IMR-90 (cell line): ENCODE measurements at regions not wholly inside any gene's neighbourhood (a gene's known extent, or its start where the extent isn't known, plus 50 kb on each side); places are given as distances from the start of the nearest gene placed in this dataset.

Experiments used
- ATAC-seq: fragments of 200-7000 bp; cut with Tn5 transposase; 2 replicates; pipeline ENCODE4 v1.9.1; 2020; ENCODE audit warnings: low read depth, mild to moderate bottlenecking, moderate library complexity
- BruUV-seq: library from RNA; stranded (reverse); fragments of 400-500 nt; replicated peaks from 2 replicates; lab custom pipeline; 2021; lab: Mats Ljungman, UMichigan
- CTCF ChIA-PET: fragments of 300-600 bp; formaldehyde crosslinking; extraction: SDS; loops from one replicate; lab custom pipeline; 2021; ENCODE audit warnings: antibody characterized with exemption; lab: Yijun Ruan, JAX
- POLR2A ChIA-PET: fragments of 300-600 bp; sonication (Branson Sonifier 250); formaldehyde crosslinking; loops from one replicate; lab custom pipeline; 2022; ENCODE audit warnings: antibody characterized with exemption; ENCODE audit not compliant: unreplicated experiment; lab: Charles Lee
- DNase-seq: peaks from one replicate; pipeline ENCODE4 v3.0.0; 2013
- H2AFZ ChIP-seq: replicated peaks from 2 replicates; pipeline ENCODE3; 2013; ENCODE audit warnings: low read length, mild to moderate bottlenecking; ENCODE audit not compliant: poor library complexity
- H2AK5ac ChIP-seq: 2 replicates; pipeline ENCODE4 v1.6.1; 2013; ENCODE audit warnings: low read depth, low read length, inconsistent platforms
- H2AK9ac ChIP-seq: replicated peaks from 2 replicates; pipeline ENCODE3; 2013; ENCODE audit warnings: mild to moderate bottlenecking, low read depth, low read length, moderate library complexity; ENCODE audit not compliant: poor library complexity
- H2BK120ac ChIP-seq: 2 replicates; pipeline ENCODE4 v1.6.1; 2013; ENCODE audit warnings: low read depth, low read length, inconsistent platforms
- H2BK15ac ChIP-seq: 3 replicates; pipeline ENCODE4 v1.6.1; 2013; ENCODE audit warnings: low read depth, low read length, inconsistent platforms
- H2BK20ac ChIP-seq: 2 replicates; pipeline ENCODE4 v1.6.1; 2013; ENCODE audit warnings: low read depth, mild to moderate bottlenecking, inconsistent platforms, low read length, moderate library complexity
- H2BK5ac ChIP-seq: 2 replicates; pipeline ENCODE4 v1.6.1; 2013; ENCODE audit warnings: mild to moderate bottlenecking, low read depth, low read length, inconsistent platforms; ENCODE audit not compliant: poor library complexity, severe bottlenecking
- H3K14ac ChIP-seq: replicated peaks from 2 replicates; pipeline ENCODE4 v1.6.1; 2013; ENCODE audit warnings: low read depth, low read length, inconsistent platforms
- H3K18ac ChIP-seq: 2 replicates; pipeline ENCODE4 v1.6.1; 2013; ENCODE audit warnings: low read depth, low read length, control low read depth
- H3K23ac ChIP-seq: 2 replicates; pipeline ENCODE4 v1.6.1; 2013; ENCODE audit warnings: low read depth, low read length, inconsistent platforms
- H3K27ac ChIP-seq: 2 replicates; pipeline ENCODE4 v1.5.1; 2013; ENCODE audit warnings: mild to moderate bottlenecking, control low read depth, low read length; ENCODE audit not compliant: insufficient read depth
- H3K27me3 ChIP-seq: 2 replicates; pipeline ENCODE4 v1.6.1; 2013; ENCODE audit warnings: low read length; ENCODE audit not compliant: control insufficient read depth, insufficient read depth
- H3K36me3 ChIP-seq: 2 replicates; pipeline ENCODE4 v1.6.1; 2013; ENCODE audit warnings: low read length, mixed read lengths; ENCODE audit not compliant: control insufficient read depth, insufficient read depth
- H3K4ac ChIP-seq: 2 replicates; pipeline ENCODE4 v1.6.1; 2013; ENCODE audit warnings: low read depth, low read length, inconsistent platforms
- H3K4me1 ChIP-seq: 2 replicates; pipeline ENCODE4 v1.6.1; 2013; ENCODE audit warnings: low read length, mixed read lengths; ENCODE audit not compliant: control insufficient read depth, insufficient read depth
- H3K4me2 ChIP-seq: 2 replicates; pipeline ENCODE4 v1.6.1; 2013; ENCODE audit warnings: low read depth, mild to moderate bottlenecking, control low read depth, low read length, moderate library complexity
- H3K4me3 ChIP-seq: 2 replicates; pipeline ENCODE4 v1.5.1; 2013; ENCODE audit warnings: low read depth, mild to moderate bottlenecking, control low read depth, low read length, moderate library complexity; ENCODE audit not compliant: insufficient read depth
- H3K56ac ChIP-seq: 2 replicates; pipeline ENCODE4 v1.6.1; 2013; ENCODE audit warnings: low read length, inconsistent platforms; ENCODE audit not compliant: insufficient read depth; ENCODE audit errors: extremely low read depth
- H3K79me1 ChIP-seq, 2 experiments: 2 replicates each; pipeline ENCODE4 v1.6.1; 2013; ENCODE audit warnings: low read length in 2 of 2, inconsistent platforms in 1 of 2, low read depth in 1 of 2
- H3K9ac ChIP-seq: 2 replicates; pipeline ENCODE4 v1.6.1; 2013; ENCODE audit warnings: low read depth, low read length, control low read depth
- H3K9me1 ChIP-seq: 2 replicates; pipeline ENCODE4 v1.6.1; 2013; ENCODE audit warnings: low read length, inconsistent platforms; ENCODE audit not compliant: insufficient read depth
- H3K9me3 ChIP-seq: 2 replicates; pipeline ENCODE4 v1.6.1; 2013; ENCODE audit warnings: low read length; ENCODE audit not compliant: control insufficient read depth, insufficient read depth
- H4K20me1 ChIP-seq: 2 replicates; pipeline ENCODE4 v1.6.1; 2013; ENCODE audit warnings: low read length, inconsistent platforms; ENCODE audit not compliant: insufficient read depth
- H4K5ac ChIP-seq: 2 replicates; pipeline ENCODE4 v1.6.1; 2013; ENCODE audit warnings: mild to moderate bottlenecking, low read depth, low read length, control low read depth
- H4K8ac ChIP-seq, 2 experiments: 2 replicates each; pipeline ENCODE4 v1.6.1; 2013; ENCODE audit warnings: low read depth in 2 of 2, low read length in 2 of 2, control low read depth in 1 of 2, inconsistent platforms in 1 of 2
- H4K91ac ChIP-seq: 2 replicates; pipeline ENCODE4 v1.6.1; 2013; ENCODE audit warnings: low read depth, low read length, inconsistent platforms; ENCODE audit not compliant: insufficient read depth
- BHLHE40 ChIP-seq: fragments of 150-350 bp; IDR thresholded peaks from 2 replicates; pipeline ENCODE4 v1.6.1; 2016; ENCODE audit warnings: mild to moderate bottlenecking, low read depth, low read length
- CHD1 ChIP-seq: IDR thresholded peaks from 2 replicates; pipeline ENCODE4 v1.6.1; 2012; ENCODE audit warnings: low read depth, low read length, improper control_type of control experiment
- MAZ ChIP-seq: IDR thresholded peaks from 2 replicates; pipeline ENCODE4 v1.6.1; 2012; ENCODE audit warnings: low read depth, mild to moderate bottlenecking, low read length, improper control_type of control experiment, moderate library complexity, borderline replicate concordance
- MXI1 ChIP-seq: IDR thresholded peaks from 2 replicates; pipeline ENCODE4 v1.6.1; 2012; ENCODE audit warnings: low read depth, mild to moderate bottlenecking, low read length, moderate library complexity, borderline replicate concordance
- NFE2L2 ChIP-seq: fragments of 150-350 bp; IDR thresholded peaks from 2 replicates; pipeline ENCODE4 v1.6.1; 2016; ENCODE audit warnings: low read depth, mild to moderate bottlenecking, low read length
- RAD21 ChIP-seq: IDR thresholded peaks from 2 replicates; pipeline ENCODE4 v1.6.1; 2012; ENCODE audit warnings: low read length, improper control_type of control experiment
- RFX5 ChIP-seq: IDR thresholded peaks from 2 replicates; pipeline ENCODE4 v1.8.0; 2012; ENCODE audit warnings: low read depth, mild to moderate bottlenecking, low read length, moderate library complexity
- SMC3 ChIP-seq: fragments of 150-350 bp; IDR thresholded peaks from 2 replicates; pipeline ENCODE4 v1.6.1; 2016; ENCODE audit warnings: low read depth, mild to moderate bottlenecking, antibody characterized with exemption, low read length, moderate library complexity
- WGBS, 2 experiments: methylation state at CpG; one replicate each; pipeline versions ENCODE4 v1.1.5 to v1.1.7; 2013; ENCODE audit warnings: missing lambda C conversion rate in 2 of 2; ENCODE audit not compliant: insufficient read length in 1 of 2; ENCODE audit errors: extremely low coverage in 2 of 2; 5-methylcytosine and 5-hydroxymethylcytosine counted together
- dilution Hi-C: fragments of 300-500 bp; cut with HindIII; formaldehyde crosslinking; loops from one replicate; pipeline ENCODE4 v1.14.3; 2018; ENCODE audit warnings: low sequenced_read_pairs; ENCODE audit not compliant: unreplicated experiment
- in situ Hi-C: fragments of 300-500 bp; cut with MboI; formaldehyde crosslinking; loops from 3 replicates; pipeline ENCODE4 v1.14.3; 2019; ENCODE audit warnings: low sequenced_read_pairs, inconsistent platforms, mixed read lengths
- intact Hi-C: fragments of 100-400 bp; cut with micrococcal nuclease; formaldehyde crosslinking; loops from 2 replicates; pipeline ENCODE4 v1.10.0; 2022
- TF ChIP-seq, protein P1 (sequence below): conservative IDR thresholded peaks from 2 replicates; pipeline ENCODE4 v1.5.1; 2012; ENCODE audit warnings: mild to moderate bottlenecking, low read depth, low read length, improper control_type of control experiment
- TF ChIP-seq, protein P2 (sequence below): fragments of 150-350 bp; IDR thresholded peaks from 2 replicates; pipeline ENCODE4 v1.6.1; 2016; ENCODE audit warnings: low read depth, mild to moderate bottlenecking, low read length, moderate library complexity, borderline replicate concordance

DNA sequence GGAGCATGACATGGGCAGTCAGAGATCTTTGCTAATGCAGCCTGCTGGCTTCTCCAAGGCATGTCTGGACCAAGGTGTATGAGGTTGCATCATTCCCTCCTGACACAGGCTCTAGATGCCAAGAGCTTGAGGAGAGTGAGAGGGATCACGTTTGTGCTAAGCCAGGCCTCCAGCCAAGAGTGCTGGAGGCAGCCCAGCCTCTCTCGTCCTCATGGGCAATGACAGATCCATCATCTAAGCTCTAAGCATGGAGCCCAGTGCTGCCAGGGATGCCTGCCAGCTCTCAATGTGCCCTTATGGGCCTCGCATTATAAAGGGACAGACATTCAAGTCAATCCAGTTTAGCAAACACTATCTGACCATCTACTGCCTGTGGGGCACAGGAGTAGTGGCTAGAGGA lies 136.3 kb upstream of the VSTM2B start:
- Histone ChIP-seq H3K4ac (no peak overlapping the region), H2BK5ac (no peak overlapping the region), H3K27me3 (no peaks in the 10 kb centered on the region), H3K14ac (no peak overlapping the region), H3K36me3 (no peaks in the 10 kb centered on the region), H3K23ac (no peak overlapping the region), H4K20me1 (no peaks in the 10 kb centered on the region), H2AK5ac (no peak overlapping the region), H3K4me1 (no peaks in the 10 kb centered on the region), H4K5ac (no peak overlapping the region), H3K4me3 (no peak overlapping the region), H3K9me1 (no peaks in the 10 kb centered on the region), H4K8ac (no peak overlapping the region), H2AFZ (no peak overlapping the region), H3K4me2 (no peak overlapping the region), H3K18ac (no peak overlapping the region), H4K91ac (no peak overlapping the region), H3K27ac (no peak overlapping the region), H3K9me3 (peaks cover 20% of the 10 kb centered on the region), H2BK20ac (no peak overlapping the region), H2BK120ac (no peak overlapping the region), H3K56ac (no peak overlapping the region), H3K79me1 (no peaks in the 10 kb centered on the region), H3K9ac (no peak overlapping the region), H2BK15ac (no peak overlapping the region), H2AK9ac (no peak overlapping the region)
- POLR2A ChIA-PET: no interaction called here
- WGBS, 2 experiments: 0% methylated on average over 1 of the region's 3 CpGs; no CpG with 5 or more reads in 1 of the 2 experiments
- dilution Hi-C loops (no loop called here), in situ Hi-C loops (no loop called here), intact Hi-C loops (no loop called here)
- BruUV-seq: no TSS peak
- CTCF ChIA-PET: no interaction called here
- DNase-seq: no peak
- ATAC-seq: no peak
- TF ChIP-seq, protein P1, sequence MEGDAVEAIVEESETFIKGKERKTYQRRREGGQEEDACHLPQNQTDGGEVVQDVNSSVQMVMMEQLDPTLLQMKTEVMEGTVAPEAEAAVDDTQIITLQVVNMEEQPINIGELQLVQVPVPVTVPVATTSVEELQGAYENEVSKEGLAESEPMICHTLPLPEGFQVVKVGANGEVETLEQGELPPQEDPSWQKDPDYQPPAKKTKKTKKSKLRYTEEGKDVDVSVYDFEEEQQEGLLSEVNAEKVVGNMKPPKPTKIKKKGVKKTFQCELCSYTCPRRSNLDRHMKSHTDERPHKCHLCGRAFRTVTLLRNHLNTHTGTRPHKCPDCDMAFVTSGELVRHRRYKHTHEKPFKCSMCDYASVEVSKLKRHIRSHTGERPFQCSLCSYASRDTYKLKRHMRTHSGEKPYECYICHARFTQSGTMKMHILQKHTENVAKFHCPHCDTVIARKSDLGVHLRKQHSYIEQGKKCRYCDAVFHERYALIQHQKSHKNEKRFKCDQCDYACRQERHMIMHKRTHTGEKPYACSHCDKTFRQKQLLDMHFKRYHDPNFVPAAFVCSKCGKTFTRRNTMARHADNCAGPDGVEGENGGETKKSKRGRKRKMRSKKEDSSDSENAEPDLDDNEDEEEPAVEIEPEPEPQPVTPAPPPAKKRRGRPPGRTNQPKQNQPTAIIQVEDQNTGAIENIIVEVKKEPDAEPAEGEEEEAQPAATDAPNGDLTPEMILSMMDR: no peak
- TF ChIP-seq SMC3 (no peak), MAZ (no peak), RFX5 (no peak), CHD1 (no peak), NFE2L2 (no peak), BHLHE40 (no peak), RAD21 (no peak), MXI1 (no peak)
- TF ChIP-seq, protein P2, sequence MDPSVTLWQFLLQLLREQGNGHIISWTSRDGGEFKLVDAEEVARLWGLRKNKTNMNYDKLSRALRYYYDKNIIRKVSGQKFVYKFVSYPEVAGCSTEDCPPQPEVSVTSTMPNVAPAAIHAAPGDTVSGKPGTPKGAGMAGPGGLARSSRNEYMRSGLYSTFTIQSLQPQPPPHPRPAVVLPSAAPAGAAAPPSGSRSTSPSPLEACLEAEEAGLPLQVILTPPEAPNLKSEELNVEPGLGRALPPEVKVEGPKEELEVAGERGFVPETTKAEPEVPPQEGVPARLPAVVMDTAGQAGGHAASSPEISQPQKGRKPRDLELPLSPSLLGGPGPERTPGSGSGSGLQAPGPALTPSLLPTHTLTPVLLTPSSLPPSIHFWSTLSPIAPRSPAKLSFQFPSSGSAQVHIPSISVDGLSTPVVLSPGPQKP: no peak
